GM19372 (cell line): ENCODE measurements at regions not wholly inside any gene's neighbourhood (a gene's known extent, or its start where the extent isn't known, plus 50 kb on each side); places are given as distances from the start of the nearest gene placed in this dataset.

ENCODE experiments used
- ATAC-seq: cut with Tn5 transposase; IDR thresholded peaks from one replicate; pipeline ENCODE4 v1.9.1; 2021; ENCODE audit warnings: mild to moderate bottlenecking, low read depth, moderate library complexity; ENCODE audit not compliant: unreplicated experiment

- ATAC-seq, result no peak
Observed at GRCh38 chr10:35743351-35743750, 101.3 kb upstream of the FZD8 start.

GRCh38 chr10:35739998-35740397, 97.9 kb upstream of the FZD8 start:
- no peak for ATAC-seq

GRCh38 chr10:35735412-35735811, 93.3 kb upstream of the FZD8 start:
- ATAC-seq, result no peak

GRCh38 chr10:35731828-35732227, 89.7 kb upstream of the FZD8 start:
- no peak for ATAC-seq

GRCh38 chr10:35728341-35728740, 86.2 kb upstream of the FZD8 start:
- no peak for ATAC-seq

GRCh38 chr10:35726846-35727245, 84.8 kb upstream of the FZD8 start:
- no peak for ATAC-seq

- no peak for ATAC-seq
Observed at GRCh38 chr10:35723992-35724391, 81.9 kb upstream of the FZD8 start.

GRCh38 chr10:35723059-35723458, 81.0 kb upstream of the FZD8 start:
- ATAC-seq, result no peak

GRCh38 chr10:35722636-35723035, 80.5 kb upstream of the FZD8 start:
- ATAC-seq, result no peak

GRCh38 chr10:35722226-35722625, 80.1 kb upstream of the FZD8 start:
- no peak for ATAC-seq

GRCh38 chr10:35720366-35720765, 78.3 kb upstream of the FZD8 start:
- ATAC-seq, result no peak

GRCh38 chr10:35716776-35717175, 74.7 kb upstream of the FZD8 start:
- ATAC-seq, result no peak

GRCh38 chr10:35712486-35712885, 70.4 kb upstream of the FZD8 start:
- ATAC-seq, result no peak

- ATAC-seq, result no peak
Observed at GRCh38 chr10:35711615-35712411, 69.7 kb upstream of the FZD8 start.

GRCh38 chr10:35707642-35708425, 65.7 kb upstream of the FZD8 start:
- ATAC-seq, result no peak

GRCh38 chr10:35706959-35707358, 64.9 kb upstream of the FZD8 start:
- ATAC-seq, result no peak

- ATAC-seq, result no peak
Observed at GRCh38 chr10:35705671-35706070, 63.6 kb upstream of the FZD8 start.

- no peak for ATAC-seq
Observed at GRCh38 chr10:35705051-35705450, 63.0 kb upstream of the FZD8 start.

- no peak for ATAC-seq
Observed at GRCh38 chr10:35704401-35704800, 62.3 kb upstream of the FZD8 start.

- no peak for ATAC-seq
Observed at GRCh38 chr10:35700487-35700882, 58.4 kb upstream of the FZD8 start.

GRCh38 chr10:35699848-35700486, 57.9 kb upstream of the FZD8 start:
- ATAC-seq, result no peak
